ENCODE measurements at regions not wholly inside any gene's neighbourhood (a gene's known extent, or its start where the extent isn't known, plus 50 kb on each side); places are given as distances from the start of the nearest gene placed in this dataset.

- Histone ChIP-seq H3K9me3 (ENCODE audit: control insufficient read depth, insufficient read depth, low read depth, low read length) (no peaks in the 10 kb centered on the region), H3K36me3 (ENCODE audit: control insufficient read depth, insufficient read depth, low read length) (no peaks in the 10 kb centered on the region), H3K4me3 (ENCODE audit: low read depth in 2 of 2, low read length in 2 of 2) (no peak overlapping the region), H3K27ac (ENCODE audit: low read length) (no peak overlapping the region), H3K4me1 (ENCODE audit: control insufficient read depth, insufficient read depth, low read length) (0 out of 2 replicates have a peak, but pooled peaks cover 5% of the 10 kb centered on the region), H3K27me3 (ENCODE audit: control insufficient read depth, insufficient read depth, low read length) (no peaks in the 10 kb centered on the region)
- BruUV-seq (replicated peaks), result no TSS peak
- ChIA-PET CTCF (interaction anchor here (0.5 kb wide), 1 partner anchor 241 kb away, joined by 3 read pairs; no protein-coding TSS in a partner anchor), POLR2A (no interaction called here)
- DNase-seq (ENCODE audit: low read depth, low spot score), result no peak
- no peak for ATAC-seq
- in situ Hi-C loops (cut with HindIII; ENCODE audit: low pct_unique_long_range_greater_than_20kb, low sequenced_read_pairs), result no loop called here
- intact Hi-C loops (cut with micrococcal nuclease; ENCODE audit: unreplicated experiment), result no loop called here
- TF ChIP-seq POLR2AphosphoS5 (IDR thresholded peaks at IDR 0.05; ENCODE audit: low read depth, low read length) (no peak), REST (IDR thresholded peaks at IDR 0.05; ENCODE audit: insufficient read depth in 1 of 2, low read depth in 2 of 2, low read length in 1 of 2) (no peak), TCF7L2 (IDR thresholded peaks at IDR 0.05; ENCODE audit: low read depth, low read length) (no peak), CTCF (IDR thresholded peaks at IDR 0.05) (no peak), SIN3A (IDR thresholded peaks at IDR 0.05; ENCODE audit: borderline replicate concordance, insufficient read depth, low read depth, low read length) (no peak)
These were observed 60.5 kb upstream of the TFRC start for GRCh38 chr3:196142202-196142956.

GRCh38 chr3:196141866-196142201 lies 59.9 kb upstream of the TFRC start:
- H3K27me3 ChIP-seq (ENCODE audit: control insufficient read depth, insufficient read depth, low read length), result no peaks in the 10 kb centered on the region
- ChIA-PET POLR2A (no interaction called here), CTCF (no interaction called here)
- no peak overlapping the region for H3K4me3 ChIP-seq (ENCODE audit: low read depth in 2 of 2, low read length in 2 of 2)
- no peak for DNase-seq (ENCODE audit: low read depth, low spot score)
- no peak overlapping the region for H3K27ac ChIP-seq (ENCODE audit: low read length)
- H3K4me1 ChIP-seq (ENCODE audit: control insufficient read depth, insufficient read depth, low read length), result 0 out of 2 replicates have a peak, but pooled peaks cover 5% of the 10 kb centered on the region
- TF ChIP-seq REST (IDR thresholded peaks at IDR 0.05; ENCODE audit: insufficient read depth in 1 of 2, low read depth in 2 of 2, low read length in 1 of 2) (no peak), CTCF (IDR thresholded peaks at IDR 0.05) (no peak), POLR2AphosphoS5 (IDR thresholded peaks at IDR 0.05; ENCODE audit: low read depth, low read length) (no peak), TCF7L2 (IDR thresholded peaks at IDR 0.05; ENCODE audit: low read depth, low read length) (no peak), SIN3A (IDR thresholded peaks at IDR 0.05; ENCODE audit: borderline replicate concordance, insufficient read depth, low read depth, low read length) (no peak)
- in situ Hi-C loops (cut with HindIII; ENCODE audit: low pct_unique_long_range_greater_than_20kb, low sequenced_read_pairs), result no loop called here
- intact Hi-C loops (cut with micrococcal nuclease; ENCODE audit: unreplicated experiment), result no loop called here
- BruUV-seq (replicated peaks), result no TSS peak
- H3K36me3 ChIP-seq (ENCODE audit: control insufficient read depth, insufficient read depth, low read length), result no peaks in the 10 kb centered on the region
- no peak for ATAC-seq
- no peaks in the 10 kb centered on the region for H3K9me3 ChIP-seq (ENCODE audit: control insufficient read depth, insufficient read depth, low read depth, low read length)

Data from Panc1 (cell line).